Upper lobe of left lung (tissue), 4 donors: ENCODE measurements at regions not wholly inside any gene's neighbourhood (a gene's known extent, or its start where the extent isn't known, plus 50 kb on each side); places are given as distances from the start of the nearest gene placed in this dataset.

Source experiments
- CTCF ChIP-seq, 6 experiments: fragments of 450-650 bp in 4 of 6; fragments of 200-600 bp in 2 of 6; sonication (generic) in 2 of 6; IDR thresholded peaks; one replicate each; pipeline ENCODE4 v1.5.1; 2016 to 2019; ENCODE audit warnings: antibody characterized with exemption in 6 of 6
- EP300 ChIP-seq, 4 donors: sonication (generic); formaldehyde crosslinking; IDR thresholded peaks; one replicate each; pipeline ENCODE4 v1.5.1; 2017; ENCODE audit warnings: antibody characterized with exemption in 4 of 4, control low read depth in 2 of 4
- POLR2A ChIP-seq, 4 donors: fragments of 450-650 bp; IDR thresholded peaks; one replicate each; pipeline ENCODE4 v1.5.1; 2016 to 2017; ENCODE audit warnings: antibody characterized with exemption in 4 of 4, mild to moderate bottlenecking in 2 of 4
- POLR2AphosphoS5 ChIP-seq, 2 donors: sonication (generic); formaldehyde crosslinking; IDR thresholded peaks; one replicate each; pipeline ENCODE4 v1.5.1; 2017; ENCODE audit warnings: antibody characterized with exemption in 2 of 2

GRCh38 chr4:181601103-181601502 is 642.1 kb upstream of the TENM3 start:
- no peak for TF ChIP-seq POLR2A (IDR thresholded peaks at IDR 0.05)
- TF ChIP-seq CTCF (IDR thresholded peaks at IDR 0.05) = no peak
- TF ChIP-seq POLR2AphosphoS5 (IDR thresholded peaks at IDR 0.05) = no peak
- no peak for TF ChIP-seq EP300 (IDR thresholded peaks at IDR 0.05)
